MM.1S (cell line): ENCODE measurements at regions not wholly inside any gene's neighbourhood (a gene's known extent, or its start where the extent isn't known, plus 50 kb on each side); places are given as distances from the start of the nearest gene placed in this dataset.

Experiments
- CTCF ChIP-seq: fragments of 300-600 bp; sonication (generic); IDR thresholded peaks from 2 replicates; pipeline ENCODE4 v1.5.1; 2016; ENCODE audit warnings: antibody characterized with exemption, low read length, mixed read lengths
- EZH2 ChIP-seq: fragments of 300-600 bp; sonication (generic); optimal IDR thresholded peaks from 2 replicates; pipeline ENCODE3; 2017; ENCODE audit warnings: low read depth, mild to moderate bottlenecking, antibody characterized with exemption, low read length, mixed read lengths
- EZH2phosphoT487 ChIP-seq: fragments of 300-600 bp; sonication (generic); IDR thresholded peaks from 2 replicates; pipeline ENCODE4 v1.6.1; 2018; ENCODE audit warnings: antibody characterized with exemption, low read length

GRCh38 chr6:131357501-131357900 lies 215.5 kb upstream of the ARG1 start:
- no peak for TF ChIP-seq CTCF
- TF ChIP-seq EZH2phosphoT487 = no peak
- no peak for TF ChIP-seq EZH2
